ENCODE measurements at regions not wholly inside any gene's neighbourhood (a gene's known extent, or its start where the extent isn't known, plus 50 kb on each side); places are given as distances from the start of the nearest gene placed in this dataset.

DNA sequence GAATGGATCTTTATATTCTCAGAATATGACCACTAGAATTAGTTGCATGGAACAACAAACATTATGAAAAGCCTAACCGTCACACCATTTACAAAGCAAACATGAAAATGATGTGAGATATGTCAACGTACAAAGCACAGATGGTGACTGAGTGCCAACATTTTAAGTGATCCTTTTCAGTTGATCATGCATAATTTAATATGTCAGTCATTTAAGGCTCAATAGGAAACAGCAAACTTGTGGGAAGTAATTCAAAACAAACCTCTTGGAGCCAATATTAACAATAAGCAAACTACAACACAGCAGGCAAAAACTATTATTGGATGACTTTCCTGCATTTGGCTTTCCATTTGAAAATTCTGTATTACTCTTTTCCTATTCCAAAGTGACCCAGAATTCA is 277.6 kb downstream of the SLITRK6 start:
- DNase-seq (ENCODE audit: extremely low read depth, low read depth), result no peak
- TF ChIP-seq, protein P1, sequence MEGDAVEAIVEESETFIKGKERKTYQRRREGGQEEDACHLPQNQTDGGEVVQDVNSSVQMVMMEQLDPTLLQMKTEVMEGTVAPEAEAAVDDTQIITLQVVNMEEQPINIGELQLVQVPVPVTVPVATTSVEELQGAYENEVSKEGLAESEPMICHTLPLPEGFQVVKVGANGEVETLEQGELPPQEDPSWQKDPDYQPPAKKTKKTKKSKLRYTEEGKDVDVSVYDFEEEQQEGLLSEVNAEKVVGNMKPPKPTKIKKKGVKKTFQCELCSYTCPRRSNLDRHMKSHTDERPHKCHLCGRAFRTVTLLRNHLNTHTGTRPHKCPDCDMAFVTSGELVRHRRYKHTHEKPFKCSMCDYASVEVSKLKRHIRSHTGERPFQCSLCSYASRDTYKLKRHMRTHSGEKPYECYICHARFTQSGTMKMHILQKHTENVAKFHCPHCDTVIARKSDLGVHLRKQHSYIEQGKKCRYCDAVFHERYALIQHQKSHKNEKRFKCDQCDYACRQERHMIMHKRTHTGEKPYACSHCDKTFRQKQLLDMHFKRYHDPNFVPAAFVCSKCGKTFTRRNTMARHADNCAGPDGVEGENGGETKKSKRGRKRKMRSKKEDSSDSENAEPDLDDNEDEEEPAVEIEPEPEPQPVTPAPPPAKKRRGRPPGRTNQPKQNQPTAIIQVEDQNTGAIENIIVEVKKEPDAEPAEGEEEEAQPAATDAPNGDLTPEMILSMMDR (IDR thresholded peaks at IDR 0.05; ENCODE audit: low read depth, low read length), result no peak

DNA sequence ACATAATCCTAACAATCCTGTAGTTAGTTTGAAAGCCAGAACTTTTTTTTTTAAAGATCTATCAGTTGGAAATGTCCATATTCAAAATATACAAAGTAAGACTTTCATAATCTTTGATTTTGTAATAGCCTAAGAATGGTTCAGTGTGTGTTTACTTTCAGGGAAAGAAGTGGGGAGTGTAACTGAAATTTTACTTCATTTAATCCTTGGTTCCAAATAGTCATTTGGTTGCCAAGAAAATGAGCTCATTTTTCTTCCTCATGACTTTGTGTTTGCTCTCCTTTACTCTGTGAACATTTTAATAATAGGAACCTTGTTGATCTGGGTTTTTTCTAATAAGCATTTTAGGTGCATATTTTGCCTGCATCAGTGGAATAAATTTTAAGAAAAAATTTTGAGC is 278.8 kb downstream of the SLITRK6 start:
- TF ChIP-seq, protein P1 (IDR thresholded peaks at IDR 0.05; ENCODE audit: low read depth, low read length), result no peak
- peak; percentile 28 for DNase-seq (ENCODE audit: extremely low read depth, low read depth)

DNA sequence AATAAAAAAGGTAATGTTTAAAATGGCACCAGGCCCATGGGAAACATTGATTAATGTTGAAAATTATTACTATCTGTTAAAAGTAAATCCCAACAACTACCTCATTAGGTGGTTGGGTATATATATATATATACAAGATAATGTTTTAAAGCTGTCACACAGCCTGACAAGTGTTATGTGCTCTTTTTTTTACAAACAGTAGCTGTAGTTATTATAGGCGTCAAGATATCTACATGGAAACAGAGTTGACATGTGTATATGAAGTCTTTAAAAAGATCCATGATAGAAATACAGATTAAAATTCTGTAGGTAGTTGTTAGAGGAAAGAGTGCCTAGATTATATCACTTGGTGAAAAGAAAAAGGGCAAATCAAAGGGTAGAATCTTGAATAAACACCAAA is 279.9 kb downstream of the SLITRK6 start:
- DNase-seq (ENCODE audit: extremely low read depth, low read depth), result no peak
- TF ChIP-seq, protein P1 (IDR thresholded peaks at IDR 0.05; ENCODE audit: low read depth, low read length), result no peak

- TF ChIP-seq, protein P1 (IDR thresholded peaks at IDR 0.05; ENCODE audit: low read depth, low read length), result no peak
Observed at GRCh38 chr13:85512421-85512820, 286.8 kb downstream of the SLITRK6 start.

GRCh38 chr13:85509512-85509911 is 289.7 kb downstream of the SLITRK6 start:
- DNase-seq (ENCODE audit: extremely low read depth, low read depth), result no peak
- TF ChIP-seq, protein P1 (IDR thresholded peaks at IDR 0.05; ENCODE audit: low read depth, low read length), result no peak

More at GRCh38 chr13:85512421-85512820, 286.8 kb downstream of the SLITRK6 start:
- DNase-seq (ENCODE audit: extremely low read depth, low read depth), result no peak

- no peak for DNase-seq (ENCODE audit: extremely low read depth, low read depth)
- TF ChIP-seq, protein P1 (IDR thresholded peaks at IDR 0.05; ENCODE audit: low read depth, low read length), result peak; percentile 25
Observed at GRCh38 chr13:85508683-85509329, 290.4 kb downstream of the SLITRK6 start.

GRCh38 chr13:85503797-85504196 is 295.4 kb downstream of the SLITRK6 start:
- no peak for DNase-seq (ENCODE audit: extremely low read depth, low read depth)
- TF ChIP-seq, protein P1 (IDR thresholded peaks at IDR 0.05; ENCODE audit: low read depth, low read length), result no peak

Measured in AG09319 (cell line).